HUDEP-2 (cell line): ENCODE measurements at regions not wholly inside any gene's neighbourhood (a gene's known extent, or its start where the extent isn't known, plus 50 kb on each side); places are given as distances from the start of the nearest gene placed in this dataset.

ENCODE experiments used
- DNase-seq, 76 experiments: peaks; one replicate each; lab custom pipeline; 2025; ENCODE audit not compliant: unreplicated experiment in 76 of 76; lab: John Stamatoyannopoulos, UW

GRCh38 chr16:64321066-64321465 lies 800.8 kb downstream of the CDH11 start:
- DNase-seq, result no peak

- no peak for DNase-seq
These were observed 804.3 kb downstream of the CDH11 start for GRCh38 chr16:64317601-64318000.

GRCh38 chr16:64313726-64314125 lies 808.1 kb downstream of the CDH11 start:
- no peak for DNase-seq

GRCh38 chr16:64312980-64313379 lies 808.9 kb downstream of the CDH11 start:
- DNase-seq, result no peak

- DNase-seq, result no peak
These were observed 809.6 kb downstream of the CDH11 start for GRCh38 chr16:64312292-64312691.

GRCh38 chr16:64311241-64311640 lies 810.6 kb downstream of the CDH11 start:
- no peak for DNase-seq

- DNase-seq, result no peak
These were observed 812.3 kb downstream of the CDH11 start for GRCh38 chr16:64309398-64310110.

- DNase-seq, result no peak
These were observed 813.1 kb downstream of the CDH11 start for GRCh38 chr16:64308721-64309120.

- no peak for DNase-seq
These were observed 814.4 kb downstream of the CDH11 start for GRCh38 chr16:64307431-64307830.

- no peak for DNase-seq
These were observed 816.2 kb downstream of the CDH11 start for GRCh38 chr16:64305663-64306062.

- DNase-seq, result no peak
These were observed 816.9 kb downstream of the CDH11 start for GRCh38 chr16:64304951-64305350.

GRCh38 chr16:64304396-64304795 lies 817.5 kb downstream of the CDH11 start:
- no peak for DNase-seq

GRCh38 chr16:64297863-64298600 lies 823.8 kb downstream of the CDH11 start:
- no peak for DNase-seq

- no peak for DNase-seq
These were observed 826.4 kb downstream of the CDH11 start for GRCh38 chr16:64295466-64295865.

- no peak for DNase-seq
These were observed 828.9 kb downstream of the CDH11 start for GRCh38 chr16:64292953-64293352.

GRCh38 chr16:64292161-64292560 lies 829.7 kb downstream of the CDH11 start:
- no peak for DNase-seq

- DNase-seq, result no peak
These were observed 831.4 kb downstream of the CDH11 start for GRCh38 chr16:64290461-64290860.

GRCh38 chr16:64287655-64288528 lies 834.0 kb downstream of the CDH11 start:
- no peak for DNase-seq

GRCh38 chr16:64282181-64282580 lies 839.7 kb downstream of the CDH11 start:
- DNase-seq, result no peak

GRCh38 chr16:64280317-64280716 lies 841.5 kb downstream of the CDH11 start:
- no peak for DNase-seq

GRCh38 chr16:64278196-64278595 lies 843.7 kb downstream of the CDH11 start:
- no peak for DNase-seq
